HEK293 (cell line): ENCODE measurements at regions not wholly inside any gene's neighbourhood (a gene's known extent, or its start where the extent isn't known, plus 50 kb on each side); places are given as distances from the start of the nearest gene placed in this dataset.
"Not testable (repeated sequence)": the region's sequence is repeated elsewhere in the genome, so short reads cannot be mapped to it uniquely, and the experiment has no call there.

Experiments
- ZNF121 ChIP-seq: fragments of 450-650 bp; formaldehyde crosslinking; IDR thresholded peaks from 2 replicates; pipeline ENCODE4 v1.5.1; 2016; ENCODE audit warnings: missing biosample characterization, missing genetic modification characterization
- ZNF514 ChIP-seq: fragments of 450-650 bp; formaldehyde crosslinking; IDR thresholded peaks from 2 replicates; pipeline ENCODE4 v1.5.1; 2016; ENCODE audit warnings: missing biosample characterization, missing genetic modification characterization
- ZNF785 ChIP-seq: fragments of 450-650 bp; formaldehyde crosslinking; IDR thresholded peaks from 2 replicates; pipeline ENCODE4 v1.5.1; 2016; ENCODE audit warnings: missing biosample characterization, missing genetic modification characterization
- ZNF791 ChIP-seq: fragments of 450-650 bp; formaldehyde crosslinking; IDR thresholded peaks from 2 replicates; pipeline ENCODE4 v1.5.1; 2016; ENCODE audit warnings: missing biosample characterization, missing genetic modification characterization
- TF ChIP-seq, protein P1 (sequence below): fragments of 450-650 bp; formaldehyde crosslinking; IDR thresholded peaks from 2 replicates; pipeline ENCODE4 v1.5.1; 2016; ENCODE audit warnings: missing biosample characterization, missing genetic modification characterization
- TF ChIP-seq, protein P2 (sequence below): fragments of 450-650 bp; formaldehyde crosslinking; IDR thresholded peaks from 2 replicates; pipeline ENCODE4 v1.5.1; 2016; ENCODE audit warnings: missing biosample characterization, missing genetic modification characterization

DNA sequence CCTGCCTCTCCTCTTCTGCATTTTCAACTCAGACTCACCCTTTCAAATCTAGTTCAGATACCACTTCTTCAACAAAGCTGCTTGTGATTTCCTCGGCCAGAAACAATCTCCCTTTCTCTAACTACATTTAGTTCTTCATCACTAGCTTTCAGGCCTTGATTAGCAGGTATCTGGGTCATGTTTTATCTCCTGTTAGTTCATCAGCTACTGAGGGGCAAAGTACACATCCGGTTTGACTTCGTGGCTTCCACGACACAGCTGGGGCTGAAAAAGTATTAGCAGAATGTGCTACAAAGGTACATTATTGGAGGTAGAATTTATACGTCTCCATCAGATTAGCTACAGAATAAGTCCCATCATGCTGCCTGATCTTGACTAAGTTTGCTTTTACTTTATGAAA, 197.2 kb upstream of the PRKX start:
- TF ChIP-seq, protein P1, sequence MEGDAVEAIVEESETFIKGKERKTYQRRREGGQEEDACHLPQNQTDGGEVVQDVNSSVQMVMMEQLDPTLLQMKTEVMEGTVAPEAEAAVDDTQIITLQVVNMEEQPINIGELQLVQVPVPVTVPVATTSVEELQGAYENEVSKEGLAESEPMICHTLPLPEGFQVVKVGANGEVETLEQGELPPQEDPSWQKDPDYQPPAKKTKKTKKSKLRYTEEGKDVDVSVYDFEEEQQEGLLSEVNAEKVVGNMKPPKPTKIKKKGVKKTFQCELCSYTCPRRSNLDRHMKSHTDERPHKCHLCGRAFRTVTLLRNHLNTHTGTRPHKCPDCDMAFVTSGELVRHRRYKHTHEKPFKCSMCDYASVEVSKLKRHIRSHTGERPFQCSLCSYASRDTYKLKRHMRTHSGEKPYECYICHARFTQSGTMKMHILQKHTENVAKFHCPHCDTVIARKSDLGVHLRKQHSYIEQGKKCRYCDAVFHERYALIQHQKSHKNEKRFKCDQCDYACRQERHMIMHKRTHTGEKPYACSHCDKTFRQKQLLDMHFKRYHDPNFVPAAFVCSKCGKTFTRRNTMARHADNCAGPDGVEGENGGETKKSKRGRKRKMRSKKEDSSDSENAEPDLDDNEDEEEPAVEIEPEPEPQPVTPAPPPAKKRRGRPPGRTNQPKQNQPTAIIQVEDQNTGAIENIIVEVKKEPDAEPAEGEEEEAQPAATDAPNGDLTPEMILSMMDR (tag by site-specific recombination), result not testable (repeated sequence)
- TF ChIP-seq ZNF514 (tag by site-specific recombination); ZNF791 (tag by site-specific recombination); ZNF121; ZNF785: not testable (repeated sequence)
- TF ChIP-seq, protein P2, sequence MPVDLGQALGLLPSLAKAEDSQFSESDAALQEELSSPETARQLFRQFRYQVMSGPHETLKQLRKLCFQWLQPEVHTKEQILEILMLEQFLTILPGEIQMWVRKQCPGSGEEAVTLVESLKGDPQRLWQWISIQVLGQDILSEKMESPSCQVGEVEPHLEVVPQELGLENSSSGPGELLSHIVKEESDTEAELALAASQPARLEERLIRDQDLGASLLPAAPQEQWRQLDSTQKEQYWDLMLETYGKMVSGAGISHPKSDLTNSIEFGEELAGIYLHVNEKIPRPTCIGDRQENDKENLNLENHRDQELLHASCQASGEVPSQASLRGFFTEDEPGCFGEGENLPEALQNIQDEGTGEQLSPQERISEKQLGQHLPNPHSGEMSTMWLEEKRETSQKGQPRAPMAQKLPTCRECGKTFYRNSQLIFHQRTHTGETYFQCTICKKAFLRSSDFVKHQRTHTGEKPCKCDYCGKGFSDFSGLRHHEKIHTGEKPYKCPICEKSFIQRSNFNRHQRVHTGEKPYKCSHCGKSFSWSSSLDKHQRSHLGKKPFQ (tag by site-specific recombination), result not testable (repeated sequence)
